ENCODE measurements at regions not wholly inside any gene's neighbourhood (a gene's known extent, or its start where the extent isn't known, plus 50 kb on each side); places are given as distances from the start of the nearest gene placed in this dataset.

GRCh38 chr18:39784541-39784940 is 2170.5 kb upstream of the PIK3C3 start:
- Histone ChIP-seq H3K79me2 (replicated peaks; ENCODE audit: insufficient read depth) (peaks cover 97% of the 10 kb centered on the region), H3K36me3 (ENCODE audit: insufficient read depth) (no peaks in the 10 kb centered on the region), H3K4me3 (no peak overlapping the region), H3K27ac (ENCODE audit: low read depth) (no peak overlapping the region), H4K20me1 (replicated peaks; ENCODE audit: insufficient read depth) (peaks cover 35% of the 10 kb centered on the region; the same call in 1 of the 2 replicates), H3K4me1 (ENCODE audit: insufficient read depth) (peaks cover 64% of the 10 kb centered on the region), H3K27me3 (ENCODE audit: insufficient read depth) (no peaks in the 10 kb centered on the region), H2AFZ (no peak overlapping the region), H3K9me2 (ENCODE audit: insufficient read depth) (no peaks in the 10 kb centered on the region), H3F3A (replicated peaks; ENCODE audit: low read depth) (no peaks in the 10 kb centered on the region), H3K4me2 (peak overlapping the region; percentile 36; the same call in 1 of the 2 replicates)
- TF ChIP-seq ZNF462 (CRISPR knock-in tag; IDR thresholded peaks at IDR 0.05) (no peak), ETS1 (IDR thresholded peaks at IDR 0.05) (no peak), POLR2AphosphoS5 (IDR thresholded peaks at IDR 0.05; ENCODE audit: low read depth) (no peak), ZNF331 (CRISPR knock-in tag; IDR thresholded peaks at IDR 0.05; ENCODE audit: low read depth) (no peak), ZNF114 (CRISPR knock-in tag; IDR thresholded peaks at IDR 0.05) (no peak), CREB1 (CRISPR knock-in tag; IDR thresholded peaks at IDR 0.05; ENCODE audit: low read depth) (no peak), REST (IDR thresholded peaks at IDR 0.05; ENCODE audit: unreplicated experiment) (no peak), JUNB (IDR thresholded peaks at IDR 0.05; ENCODE audit: unreplicated experiment) (no peak), STAT1 (IDR thresholded peaks at IDR 0.05; ENCODE audit: unreplicated experiment) (no peak), NANOG (IDR thresholded peaks at IDR 0.05; ENCODE audit: borderline replicate concordance) (no peak), EZH2 (IDR thresholded peaks at IDR 0.05; ENCODE audit: low read depth, unreplicated experiment) (no peak), EZH2phosphoT487 (IDR thresholded peaks at IDR 0.05; ENCODE audit: unreplicated experiment) (no peak), CTCF (conservative IDR thresholded peaks at IDR 0.05; ENCODE audit: low read depth in 2 of 2) (no peak)
- Mint-ChIP-seq H3K4me1 (peaks cover 38% of the 10 kb centered on the region), H3K4me3 (no peak overlapping the region), H3K27ac (no peak overlapping the region), H3K36me3 (ENCODE audit: low read depth) (0 out of 3 replicates have a peak, but pooled peaks cover 4% of the 10 kb centered on the region), H3K27me3 (ENCODE audit: insufficient read depth, low read depth, poor library complexity) (peaks cover 3% of the 10 kb centered on the region), H3K9me3 (no peaks in the 10 kb centered on the region)
- DNase-seq (ENCODE audit: low spot score) (peak; percentile 31), ATAC-seq (no peak)

All from GM23338 (cell line).